Medulla oblongata (tissue), 1 donor: ENCODE measurements at regions not wholly inside any gene's neighbourhood (a gene's known extent, or its start where the extent isn't known, plus 50 kb on each side); places are given as distances from the start of the nearest gene placed in this dataset.

Experiments
- DNase-seq: peaks from one replicate; pipeline ENCODE4 v3.0.0-alpha.2; 2015; ENCODE audit errors: extremely low spot score

GRCh38 chr9:13990994-13991393 is 322.9 kb downstream of the NFIB start:
- DNase-seq, result no peak

- no peak for DNase-seq
Observed at GRCh38 chr9:13990331-13990730, 323.6 kb downstream of the NFIB start.

GRCh38 chr9:13988944-13989343 is 325.0 kb downstream of the NFIB start:
- DNase-seq, result no peak

GRCh38 chr9:13983607-13984006 is 330.3 kb downstream of the NFIB start:
- DNase-seq, result no peak

- no peak for DNase-seq
Observed at GRCh38 chr9:13979941-13980318, 334.0 kb downstream of the NFIB start.

GRCh38 chr9:13975611-13976290 is 338.2 kb downstream of the NFIB start:
- no peak for DNase-seq

GRCh38 chr9:13974891-13975290 is 339.1 kb downstream of the NFIB start:
- no peak for DNase-seq

- DNase-seq, result peak; percentile 24
Observed at GRCh38 chr9:13971966-13972655, 341.8 kb downstream of the NFIB start.

- no peak for DNase-seq
Observed at GRCh38 chr9:13971415-13971814, 342.5 kb downstream of the NFIB start.

- no peak for DNase-seq
Observed at GRCh38 chr9:13970426-13970825, 343.5 kb downstream of the NFIB start.

GRCh38 chr9:13970018-13970417 is 343.9 kb downstream of the NFIB start:
- no peak for DNase-seq

- DNase-seq, result no peak
Observed at GRCh38 chr9:13967438-13967837, 346.5 kb downstream of the NFIB start.

- no peak for DNase-seq
Observed at GRCh38 chr9:13967011-13967410, 346.9 kb downstream of the NFIB start.

GRCh38 chr9:13963005-13963653 is 350.8 kb downstream of the NFIB start:
- DNase-seq, result no peak

GRCh38 chr9:13962006-13962405 is 351.9 kb downstream of the NFIB start:
- peak; percentile 4 for DNase-seq

GRCh38 chr9:13960011-13960765 is 353.8 kb downstream of the NFIB start:
- no peak for DNase-seq

- no peak for DNase-seq
Observed at GRCh38 chr9:13958672-13959071, 355.3 kb downstream of the NFIB start.

- no peak for DNase-seq
Observed at GRCh38 chr9:13957089-13957488, 356.9 kb downstream of the NFIB start.

- DNase-seq, result no peak
Observed at GRCh38 chr9:13956107-13956506, 357.8 kb downstream of the NFIB start.

GRCh38 chr9:13952906-13953305 is 361.0 kb downstream of the NFIB start:
- DNase-seq, result no peak

GRCh38 chr9:13948037-13948436 is 365.9 kb downstream of the NFIB start:
- no peak for DNase-seq

GRCh38 chr9:13943176-13943575 is 370.8 kb downstream of the NFIB start:
- DNase-seq, result no peak
